Common myeloid progenitor, CD34-positive (primary cell): ENCODE measurements at regions not wholly inside any gene's neighbourhood (a gene's known extent, or its start where the extent isn't known, plus 50 kb on each side); places are given as distances from the start of the nearest gene placed in this dataset.

ENCODE experiments used
- CTCF ChIA-PET: fragments of 350-600 bp; sonication (Branson Sonifier 250); formaldehyde crosslinking; loops from one replicate; lab custom pipeline; 2021; ENCODE audit warnings: antibody characterized with exemption; lab: Charles Lee
- POLR2A ChIA-PET: fragments of 350-600 bp; sonication (Branson Sonifier 250); formaldehyde crosslinking; loops from one replicate; lab custom pipeline; 2021; ENCODE audit warnings: antibody characterized with exemption; lab: Charles Lee
- DNase-seq, 3 donors: peaks; one replicate each; pipeline versions ENCODE4 v3.0.0 to v3.0.0-alpha.2; 2013
- H3K27ac ChIP-seq, 2 experiments: 1 replicate in 1 of 2; 2 replicates in 1 of 2; pipeline ENCODE4 v1.7.0; 2013; ENCODE audit warnings: inconsistent platforms in 2 of 2, low read length in 2 of 2, mild to moderate bottlenecking in 2 of 2, low read depth in 1 of 2, moderate library complexity in 1 of 2; ENCODE audit not compliant: severe bottlenecking in 2 of 2, insufficient read depth in 1 of 2, poor library complexity in 1 of 2
- H3K27me3 ChIP-seq, 5 experiments: replicated peaks in 2 of 5; 1 replicate in 3 of 5; 2 replicates in 2 of 5; pipeline versions ENCODE4 v1.6.1 to v1.7.0; 2013; ENCODE audit warnings: low read length in 4 of 5, mild to moderate bottlenecking in 2 of 5, moderate library complexity in 2 of 5, inconsistent platforms in 1 of 5; ENCODE audit not compliant: insufficient read depth in 5 of 5, control insufficient read depth in 4 of 5
- H3K36me3 ChIP-seq, 4 experiments: 1 replicate in 2 of 4; 2 replicates in 2 of 4; pipeline versions ENCODE4 v1.6.1 to v1.7.0; 2013; ENCODE audit warnings: low read length in 3 of 4, control low read depth in 1 of 4, mild to moderate bottlenecking in 1 of 4; ENCODE audit not compliant: control insufficient read depth in 4 of 4, insufficient read depth in 4 of 4
- H3K4me1 ChIP-seq, 4 experiments: 1 replicate in 3 of 4; 2 replicates in 1 of 4; pipeline versions ENCODE4 v1.6.1 to v1.7.1; 2013; ENCODE audit warnings: low read length in 3 of 4, mild to moderate bottlenecking in 3 of 4, control low read depth in 1 of 4, inconsistent platforms in 1 of 4, moderate library complexity in 1 of 4; ENCODE audit not compliant: control insufficient read depth in 4 of 4, insufficient read depth in 4 of 4; ENCODE audit errors: control extremely low read depth in 1 of 4
- H3K4me3 ChIP-seq, 7 experiments: 1 replicate in 4 of 7; 2 replicates in 3 of 7; pipeline versions ENCODE4 v1.5.1 to v1.7.0; 2013; ENCODE audit warnings: mild to moderate bottlenecking in 7 of 7, low read length in 6 of 7, moderate library complexity in 6 of 7, inconsistent platforms in 2 of 7, low read depth in 2 of 7, control low read depth in 1 of 7; ENCODE audit not compliant: insufficient read depth in 4 of 7, control insufficient read depth in 1 of 7; ENCODE audit errors: extremely low read depth in 1 of 7
- H3K9me3 ChIP-seq, 5 experiments: 1 replicate in 4 of 5; 2 replicates in 1 of 5; pipeline versions ENCODE4 v1.6.1 to v1.7.1; 2013; ENCODE audit warnings: low read length in 4 of 5, mild to moderate bottlenecking in 2 of 5, inconsistent platforms in 1 of 5, low read depth in 1 of 5, moderate library complexity in 1 of 5; ENCODE audit not compliant: control insufficient read depth in 4 of 5, insufficient read depth in 2 of 5; ENCODE audit errors: control extremely low read depth in 1 of 5
- whole genome bisulfite sequencing: methylation state at CpG from one replicate; pipeline ENCODE4 v1.1.5; 2013; ENCODE audit not compliant: insufficient coverage; 5-methylcytosine and 5-hydroxymethylcytosine counted together

- Histone ChIP-seq H3K27ac (no peak overlapping the region), H3K4me3 (no peak overlapping the region), H3K27me3 (peaks cover 0 to 3% (median 0%) of the 10 kb centered on the region in 5 experiments), H3K36me3 (no peaks in the 10 kb centered on the region), H3K9me3 (peaks cover 0 to 3% (median 0%) of the 10 kb centered on the region in 5 experiments), H3K4me1 (no peaks in the 10 kb centered on the region)
- no CpG with 5 or more reads among the region's 2 CpGs for WGBS
- DNase-seq: no peak
- CTCF ChIA-PET: no interaction called here
- POLR2A ChIA-PET: no interaction called here
Observed at GRCh38 chr7:35422715-35423114, 168.8 kb upstream of the TBX20 start.

- ChIA-PET POLR2A (no interaction called here), CTCF (interaction anchor here (1.0 kb wide), 1 partner anchor 203 kb away, joined by 4 read pairs; no protein-coding TSS in a partner anchor)
- no peak overlapping the region for H3K27ac ChIP-seq
- no peak overlapping the region for H3K4me3 ChIP-seq
- peaks cover 0 to 4% (median 0%) of the 10 kb centered on the region in 5 experiments for H3K27me3 ChIP-seq
- 83% methylated on average over 2 of the region's 4 CpGs for WGBS
- H3K4me1 ChIP-seq: no peaks in the 10 kb centered on the region
- H3K36me3 ChIP-seq: no peaks in the 10 kb centered on the region
- DNase-seq: no peak
- no peaks in the 10 kb centered on the region for H3K9me3 ChIP-seq
Observed at GRCh38 chr7:35420656-35421055, 166.8 kb upstream of the TBX20 start.

- Histone ChIP-seq H3K9me3 (no peaks in the 10 kb centered on the region), H3K27me3 (peaks cover 0 to 8% (median 0%) of the 10 kb centered on the region in 5 experiments), H3K36me3 (no peaks in the 10 kb centered on the region), H3K4me1 (no peaks in the 10 kb centered on the region), H3K4me3 (no peak overlapping the region), H3K27ac (no peak overlapping the region)
- no peak for DNase-seq
- ChIA-PET CTCF (interaction anchor here (0.5 kb wide), 1 partner anchor 17 kb away, joined by 4 read pairs; no protein-coding TSS in a partner anchor), POLR2A (no interaction called here)
- 80% methylated on average over 1 of the region's 5 CpGs for WGBS
Observed at GRCh38 chr7:35419391-35419755, 165.5 kb upstream of the TBX20 start.

- Histone ChIP-seq H3K4me1 (no peaks in the 10 kb centered on the region), H3K27ac (no peak overlapping the region), H3K4me3 (no peak overlapping the region), H3K36me3 (no peaks in the 10 kb centered on the region), H3K9me3 (no peaks in the 10 kb centered on the region), H3K27me3 (peaks cover 0 to 8% (median 0%) of the 10 kb centered on the region in 5 experiments)
- ChIA-PET POLR2A (no interaction called here), CTCF (no interaction called here)
- DNase-seq: no peak
- WGBS: 81% methylated on average over 9 of the region's 24 CpGs
Observed at GRCh38 chr7:35418716-35419390, 165.0 kb upstream of the TBX20 start.

- Histone ChIP-seq H3K27ac (no peak overlapping the region), H3K9me3 (no peaks in the 10 kb centered on the region), H3K4me1 (no peaks in the 10 kb centered on the region), H3K4me3 (no peak overlapping the region), H3K27me3 (peaks cover 0 to 8% (median 0%) of the 10 kb centered on the region in 5 experiments), H3K36me3 (no peaks in the 10 kb centered on the region)
- WGBS: 94% methylated on average over 2 of the region's 2 CpGs
- ChIA-PET POLR2A (no interaction called here), CTCF (interaction anchor here (4.5 kb wide), 1 partner anchor 8 kb away, joined by 20 read pairs; no protein-coding TSS in a partner anchor)
- DNase-seq: no peak
Observed at GRCh38 chr7:35416568-35416967, 162.7 kb upstream of the TBX20 start.

GRCh38 chr7:35415411-35415822 is 161.5 kb upstream of the TBX20 start:
- ChIA-PET CTCF (interaction anchor here (4.5 kb wide), 1 partner anchor 9 kb away, joined by 20 read pairs; no protein-coding TSS in a partner anchor), POLR2A (no interaction called here)
- Histone ChIP-seq H3K27ac (no peak overlapping the region), H3K27me3 (peaks cover 0 to 5% (median 0%) of the 10 kb centered on the region in 5 experiments), H3K4me3 (no peak overlapping the region), H3K4me1 (no peaks in the 10 kb centered on the region), H3K9me3 (no peaks in the 10 kb centered on the region), H3K36me3 (no peaks in the 10 kb centered on the region)
- no peak for DNase-seq
- WGBS: 91% methylated on average over 4 of the region's 6 CpGs

GRCh38 chr7:35411331-35411730 is 157.4 kb upstream of the TBX20 start:
- CTCF ChIA-PET: no interaction called here
- H3K4me1 ChIP-seq: no peaks in the 10 kb centered on the region
- no peak overlapping the region for H3K27ac ChIP-seq
- peaks cover 0 to 9% (median 2%) of the 10 kb centered on the region in 5 experiments for H3K27me3 ChIP-seq
- 64% methylated on average over 2 of the region's 3 CpGs for WGBS
- no peaks in the 10 kb centered on the region for H3K9me3 ChIP-seq
- DNase-seq: no peak
- H3K36me3 ChIP-seq: no peaks in the 10 kb centered on the region
- POLR2A ChIA-PET: no interaction called here
- H3K4me3 ChIP-seq: no peak overlapping the region
